ENCODE measurements at regions not wholly inside any gene's neighbourhood (a gene's known extent, or its start where the extent isn't known, plus 50 kb on each side); places are given as distances from the start of the nearest gene placed in this dataset.

GRCh38 chr11:98793276-98793675 lies 227.5 kb upstream of the CNTN5 start:
- TF ChIP-seq TAF1 (IDR thresholded peaks at IDR 0.05; ENCODE audit: low read depth, low read length) (no peak), PAX5 (IDR thresholded peaks at IDR 0.05; ENCODE audit: insufficient read depth, low read length, severe bottlenecking) (no peak), POU2F2 (IDR thresholded peaks at IDR 0.05; ENCODE audit: low read depth, low read length) (no peak), SPI1 (IDR thresholded peaks at IDR 0.05; ENCODE audit: low read depth, low read length) (no peak), POLR2AphosphoS5 (IDR thresholded peaks at IDR 0.05; ENCODE audit: low read depth, low read length) (no peak), POLR2A (IDR thresholded peaks at IDR 0.05; ENCODE audit: low read depth, low read length) (no peak)
- DNase-seq (ENCODE audit: insufficient read length, low spot score) = no peak
- FAIRE-seq = no peak

- FAIRE-seq (no peak), DNase-seq (ENCODE audit: insufficient read length, low spot score) (no peak)
- TF ChIP-seq TAF1 (IDR thresholded peaks at IDR 0.05; ENCODE audit: low read depth, low read length) (no peak), SPI1 (IDR thresholded peaks at IDR 0.05; ENCODE audit: low read depth, low read length) (no peak), POLR2A (IDR thresholded peaks at IDR 0.05; ENCODE audit: low read depth, low read length) (no peak), PAX5 (IDR thresholded peaks at IDR 0.05; ENCODE audit: insufficient read depth, low read length, severe bottlenecking) (no peak), POLR2AphosphoS5 (IDR thresholded peaks at IDR 0.05; ENCODE audit: low read depth, low read length) (no peak), POU2F2 (IDR thresholded peaks at IDR 0.05; ENCODE audit: low read depth, low read length) (no peak)
These were observed 222.4 kb upstream of the CNTN5 start for GRCh38 chr11:98798333-98798732.

- DNase-seq (ENCODE audit: insufficient read length, low spot score) (no peak), FAIRE-seq (no peak)
- TF ChIP-seq POLR2AphosphoS5 (IDR thresholded peaks at IDR 0.05; ENCODE audit: low read depth, low read length) = no peak
- TF ChIP-seq SPI1 (IDR thresholded peaks at IDR 0.05; ENCODE audit: low read depth, low read length) = no peak
- no peak for TF ChIP-seq POU2F2 (IDR thresholded peaks at IDR 0.05; ENCODE audit: low read depth, low read length)
These were observed 220.1 kb upstream of the CNTN5 start for GRCh38 chr11:98800696-98801095.

- no peak for FAIRE-seq
- TF ChIP-seq PAX5 (IDR thresholded peaks at IDR 0.05; ENCODE audit: insufficient read depth, low read length, severe bottlenecking) (no peak), POU2F2 (IDR thresholded peaks at IDR 0.05; ENCODE audit: low read depth, low read length) (no peak), TAF1 (IDR thresholded peaks at IDR 0.05; ENCODE audit: low read depth, low read length) (no peak), POLR2AphosphoS5 (IDR thresholded peaks at IDR 0.05; ENCODE audit: low read depth, low read length) (no peak), POLR2A (IDR thresholded peaks at IDR 0.05; ENCODE audit: low read depth, low read length) (no peak), SPI1 (IDR thresholded peaks at IDR 0.05; ENCODE audit: low read depth, low read length) (no peak)
- no peak for DNase-seq (ENCODE audit: insufficient read length, low spot score)
These were observed 191.6 kb upstream of the CNTN5 start for GRCh38 chr11:98828986-98829708.

GRCh38 chr11:98829971-98830370 lies 190.8 kb upstream of the CNTN5 start:
- FAIRE-seq = no peak
- TF ChIP-seq PAX5 (IDR thresholded peaks at IDR 0.05; ENCODE audit: insufficient read depth, low read length, severe bottlenecking) = no peak
- TF ChIP-seq POLR2A (IDR thresholded peaks at IDR 0.05; ENCODE audit: low read depth, low read length) = no peak
- TF ChIP-seq SPI1 (IDR thresholded peaks at IDR 0.05; ENCODE audit: low read depth, low read length) = no peak
- TF ChIP-seq POLR2AphosphoS5 (IDR thresholded peaks at IDR 0.05; ENCODE audit: low read depth, low read length) = no peak
- TF ChIP-seq POU2F2 (IDR thresholded peaks at IDR 0.05; ENCODE audit: low read depth, low read length) = no peak
- TF ChIP-seq TAF1 (IDR thresholded peaks at IDR 0.05; ENCODE audit: low read depth, low read length) = no peak
- no peak for DNase-seq (ENCODE audit: insufficient read length, low spot score)

- TF ChIP-seq TAF1 (IDR thresholded peaks at IDR 0.05; ENCODE audit: low read depth, low read length) = no peak
- TF ChIP-seq PAX5 (IDR thresholded peaks at IDR 0.05; ENCODE audit: insufficient read depth, low read length, severe bottlenecking) = no peak
- TF ChIP-seq POLR2AphosphoS5 (IDR thresholded peaks at IDR 0.05; ENCODE audit: low read depth, low read length) = no peak
- no peak for TF ChIP-seq SPI1 (IDR thresholded peaks at IDR 0.05; ENCODE audit: low read depth, low read length)
- TF ChIP-seq POU2F2 (IDR thresholded peaks at IDR 0.05; ENCODE audit: low read depth, low read length) = no peak
- TF ChIP-seq POLR2A (IDR thresholded peaks at IDR 0.05; ENCODE audit: low read depth, low read length) = no peak
- DNase-seq (ENCODE audit: insufficient read length, low spot score) = no peak
- no peak for FAIRE-seq
These were observed 186.0 kb upstream of the CNTN5 start for GRCh38 chr11:98834776-98835175.

- DNase-seq (ENCODE audit: insufficient read length, low spot score) (no peak), FAIRE-seq (no peak)
- TF ChIP-seq PAX5 (IDR thresholded peaks at IDR 0.05; ENCODE audit: insufficient read depth, low read length, severe bottlenecking) = no peak
- no peak for TF ChIP-seq SPI1 (IDR thresholded peaks at IDR 0.05; ENCODE audit: low read depth, low read length)
- TF ChIP-seq TAF1 (IDR thresholded peaks at IDR 0.05; ENCODE audit: low read depth, low read length) = no peak
- no peak for TF ChIP-seq POLR2A (IDR thresholded peaks at IDR 0.05; ENCODE audit: low read depth, low read length)
- no peak for TF ChIP-seq POLR2AphosphoS5 (IDR thresholded peaks at IDR 0.05; ENCODE audit: low read depth, low read length)
- TF ChIP-seq POU2F2 (IDR thresholded peaks at IDR 0.05; ENCODE audit: low read depth, low read length) = no peak
These were observed 185.4 kb upstream of the CNTN5 start for GRCh38 chr11:98835335-98835734.

GRCh38 chr11:98836156-98836555 lies 184.6 kb upstream of the CNTN5 start:
- DNase-seq (ENCODE audit: insufficient read length, low spot score) (no peak), FAIRE-seq (no peak)
- TF ChIP-seq POLR2A (IDR thresholded peaks at IDR 0.05; ENCODE audit: low read depth, low read length) (no peak), TAF1 (IDR thresholded peaks at IDR 0.05; ENCODE audit: low read depth, low read length) (no peak), PAX5 (IDR thresholded peaks at IDR 0.05; ENCODE audit: insufficient read depth, low read length, severe bottlenecking) (no peak), POLR2AphosphoS5 (IDR thresholded peaks at IDR 0.05; ENCODE audit: low read depth, low read length) (no peak), SPI1 (IDR thresholded peaks at IDR 0.05; ENCODE audit: low read depth, low read length) (no peak), POU2F2 (IDR thresholded peaks at IDR 0.05; ENCODE audit: low read depth, low read length) (no peak)

- no peak for TF ChIP-seq POLR2AphosphoS5 (IDR thresholded peaks at IDR 0.05; ENCODE audit: low read depth, low read length)
- no peak for TF ChIP-seq POU2F2 (IDR thresholded peaks at IDR 0.05; ENCODE audit: low read depth, low read length)
- TF ChIP-seq SPI1 (IDR thresholded peaks at IDR 0.05; ENCODE audit: low read depth, low read length) = no peak
- no peak for TF ChIP-seq POLR2A (IDR thresholded peaks at IDR 0.05; ENCODE audit: low read depth, low read length)
- TF ChIP-seq PAX5 (IDR thresholded peaks at IDR 0.05; ENCODE audit: insufficient read depth, low read length, severe bottlenecking) = no peak
- TF ChIP-seq TAF1 (IDR thresholded peaks at IDR 0.05; ENCODE audit: low read depth, low read length) = no peak
- FAIRE-seq = no peak
- no peak for DNase-seq (ENCODE audit: insufficient read length, low spot score)
These were observed 178.6 kb upstream of the CNTN5 start for GRCh38 chr11:98842187-98842586.

GRCh38 chr11:98862169-98862568 lies 158.6 kb upstream of the CNTN5 start:
- DNase-seq (ENCODE audit: insufficient read length, low spot score) (no peak), FAIRE-seq (no peak)
- TF ChIP-seq POLR2A (IDR thresholded peaks at IDR 0.05; ENCODE audit: low read depth, low read length) = no peak
- no peak for TF ChIP-seq POLR2AphosphoS5 (IDR thresholded peaks at IDR 0.05; ENCODE audit: low read depth, low read length)
- TF ChIP-seq SPI1 (IDR thresholded peaks at IDR 0.05; ENCODE audit: low read depth, low read length) = no peak
- no peak for TF ChIP-seq POU2F2 (IDR thresholded peaks at IDR 0.05; ENCODE audit: low read depth, low read length)
- no peak for TF ChIP-seq TAF1 (IDR thresholded peaks at IDR 0.05; ENCODE audit: low read depth, low read length)
- TF ChIP-seq PAX5 (IDR thresholded peaks at IDR 0.05; ENCODE audit: insufficient read depth, low read length, severe bottlenecking) = no peak

Measured in GM12891 (cell line).